AG10803 (cell line): ENCODE measurements at regions not wholly inside any gene's neighbourhood (a gene's known extent, or its start where the extent isn't known, plus 50 kb on each side); places are given as distances from the start of the nearest gene placed in this dataset.
A peak's percentile ranks its signal among the peaks of the same experiment; 100 is the strongest.

ENCODE experiments used
- DNase-seq: peaks from one replicate; pipeline ENCODE4 v3.0.0; 2010; ENCODE audit warnings: low read depth
- H3K4me3 ChIP-seq: 2 replicates; pipeline ENCODE4 v1.5.1; 2011; ENCODE audit warnings: mild to moderate bottlenecking, low read length, control low read depth
- TF ChIP-seq, protein P1 (sequence below): conservative IDR thresholded peaks from 2 replicates; pipeline ENCODE4 v1.5.1; 2011; ENCODE audit warnings: mild to moderate bottlenecking, low read length, control low read depth, inconsistent platforms

DNA sequence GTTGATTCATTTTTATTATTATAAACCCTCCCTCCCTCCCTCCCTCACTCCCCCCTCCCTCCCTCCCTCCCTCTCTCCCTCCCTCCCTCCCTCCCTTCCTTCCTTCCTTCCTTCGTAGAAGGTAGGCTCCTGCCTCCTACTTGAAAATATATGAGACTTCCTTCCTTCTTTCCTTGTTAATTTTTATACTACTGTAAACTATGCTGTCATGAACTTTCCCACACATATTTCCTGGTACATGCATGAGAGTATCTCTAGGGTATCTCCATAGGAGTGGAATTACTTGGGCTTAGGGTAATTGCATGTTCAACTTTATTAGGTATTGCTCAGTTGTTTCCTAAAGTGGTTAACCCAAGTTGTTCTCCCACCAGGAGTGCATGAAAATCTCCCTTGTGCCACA lies 330.6 kb downstream of the KCNRG start:
- no peak for DNase-seq
- no peak overlapping the region for H3K4me3 ChIP-seq

DNA sequence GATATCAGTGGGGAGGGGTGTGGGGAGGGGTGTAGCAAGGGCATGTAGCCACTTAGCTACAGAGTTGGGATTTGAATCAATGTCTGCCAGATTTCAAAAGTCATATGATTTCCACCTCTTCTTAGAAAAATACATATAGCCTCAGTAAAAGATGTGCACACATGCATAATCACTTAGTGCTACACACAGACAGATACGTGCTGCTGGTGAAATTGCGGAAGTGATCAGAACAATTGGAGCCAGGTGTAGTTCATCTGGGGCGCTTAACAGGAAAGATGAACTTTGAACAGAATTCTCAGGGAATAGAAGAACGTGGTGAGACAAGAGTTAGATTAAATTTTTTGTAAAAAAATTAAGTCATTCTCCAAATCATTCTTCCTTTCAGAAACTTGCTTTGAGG lies 333.1 kb downstream of the KCNRG start:
- no peak for DNase-seq
- H3K4me3 ChIP-seq, result no peak overlapping the region
- TF ChIP-seq, protein P1, sequence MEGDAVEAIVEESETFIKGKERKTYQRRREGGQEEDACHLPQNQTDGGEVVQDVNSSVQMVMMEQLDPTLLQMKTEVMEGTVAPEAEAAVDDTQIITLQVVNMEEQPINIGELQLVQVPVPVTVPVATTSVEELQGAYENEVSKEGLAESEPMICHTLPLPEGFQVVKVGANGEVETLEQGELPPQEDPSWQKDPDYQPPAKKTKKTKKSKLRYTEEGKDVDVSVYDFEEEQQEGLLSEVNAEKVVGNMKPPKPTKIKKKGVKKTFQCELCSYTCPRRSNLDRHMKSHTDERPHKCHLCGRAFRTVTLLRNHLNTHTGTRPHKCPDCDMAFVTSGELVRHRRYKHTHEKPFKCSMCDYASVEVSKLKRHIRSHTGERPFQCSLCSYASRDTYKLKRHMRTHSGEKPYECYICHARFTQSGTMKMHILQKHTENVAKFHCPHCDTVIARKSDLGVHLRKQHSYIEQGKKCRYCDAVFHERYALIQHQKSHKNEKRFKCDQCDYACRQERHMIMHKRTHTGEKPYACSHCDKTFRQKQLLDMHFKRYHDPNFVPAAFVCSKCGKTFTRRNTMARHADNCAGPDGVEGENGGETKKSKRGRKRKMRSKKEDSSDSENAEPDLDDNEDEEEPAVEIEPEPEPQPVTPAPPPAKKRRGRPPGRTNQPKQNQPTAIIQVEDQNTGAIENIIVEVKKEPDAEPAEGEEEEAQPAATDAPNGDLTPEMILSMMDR, result no peak

More for the DNA sequence above, 330.6 kb downstream of the KCNRG start:
- TF ChIP-seq, protein P1, result no peak

DNA sequence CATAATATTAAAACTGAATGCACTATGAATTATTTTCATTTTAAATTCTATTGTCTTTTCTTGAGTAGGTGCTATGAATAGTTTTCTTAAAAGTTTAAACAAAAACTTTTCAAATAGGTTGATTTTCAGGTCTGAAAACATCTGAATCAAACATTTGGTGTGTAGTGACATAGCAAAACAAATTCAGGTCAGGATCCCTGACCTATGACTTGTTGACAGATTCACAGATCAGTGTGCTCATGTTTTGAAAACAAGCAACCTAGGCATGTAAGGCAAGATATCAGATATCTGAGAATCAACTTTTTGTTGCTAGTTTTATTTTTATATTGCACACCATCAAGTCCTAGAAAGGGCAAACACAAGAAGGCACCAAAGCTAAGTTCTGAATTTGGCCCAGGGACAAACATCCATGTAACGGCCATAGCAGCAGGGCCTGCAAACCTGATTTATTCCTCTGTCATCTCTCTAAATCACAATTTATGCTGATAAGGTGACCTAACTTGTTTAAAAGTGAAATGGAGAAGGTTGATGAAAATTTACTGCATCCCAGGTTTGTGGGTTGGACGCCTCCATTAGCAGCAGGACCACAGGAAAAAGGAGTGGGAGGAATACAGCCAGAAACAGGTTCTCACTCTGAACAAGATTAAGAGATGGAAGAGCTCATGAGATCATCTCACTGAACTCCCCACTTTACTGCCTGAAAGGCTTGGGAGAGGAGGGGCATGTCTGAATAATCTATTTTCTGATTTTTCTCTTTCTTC lies 337.7 kb downstream of the KCNRG start:
- DNase-seq, result no peak
- TF ChIP-seq, protein P1, result no peak
- no peak overlapping the region for H3K4me3 ChIP-seq

DNA sequence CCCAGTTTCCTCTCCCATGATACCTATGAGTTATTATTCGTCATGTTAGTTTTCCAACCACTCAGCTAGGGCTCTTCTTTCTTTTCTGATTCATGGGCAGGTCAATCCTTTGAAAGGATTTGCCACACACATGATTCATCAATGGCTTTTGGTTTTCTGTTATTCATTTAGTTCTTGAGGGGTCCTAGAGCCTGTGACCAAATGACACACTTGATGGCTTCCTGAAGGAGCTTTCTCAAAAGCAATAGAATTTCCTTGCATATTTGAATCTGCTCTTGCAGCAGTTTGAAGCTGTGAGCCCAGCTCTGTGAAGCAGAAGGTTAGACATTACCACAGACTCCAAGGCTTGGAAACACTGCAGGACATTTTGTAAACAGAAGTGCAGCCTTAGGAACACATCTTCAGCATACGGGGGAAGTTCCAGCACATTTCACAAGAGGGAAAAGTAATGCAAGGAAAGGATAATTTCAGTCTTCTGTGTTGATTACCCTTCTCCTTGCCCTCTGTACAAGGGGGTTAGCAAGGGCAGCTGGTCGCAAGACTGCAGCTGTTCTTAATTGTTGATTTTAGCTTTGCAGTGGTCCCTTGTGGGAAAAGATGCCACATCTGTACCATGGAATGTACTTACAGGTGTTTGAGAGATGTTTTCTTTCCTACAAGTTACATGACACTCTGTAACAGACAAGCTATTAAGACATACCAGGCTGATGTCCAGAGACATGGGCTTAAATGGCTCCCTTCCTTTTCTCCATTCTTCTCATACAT lies 338.6 kb downstream of the KCNRG start:
- TF ChIP-seq, protein P1, result no peak
- peak; percentile 61 for DNase-seq
- H3K4me3 ChIP-seq, result no peak overlapping the region

DNA sequence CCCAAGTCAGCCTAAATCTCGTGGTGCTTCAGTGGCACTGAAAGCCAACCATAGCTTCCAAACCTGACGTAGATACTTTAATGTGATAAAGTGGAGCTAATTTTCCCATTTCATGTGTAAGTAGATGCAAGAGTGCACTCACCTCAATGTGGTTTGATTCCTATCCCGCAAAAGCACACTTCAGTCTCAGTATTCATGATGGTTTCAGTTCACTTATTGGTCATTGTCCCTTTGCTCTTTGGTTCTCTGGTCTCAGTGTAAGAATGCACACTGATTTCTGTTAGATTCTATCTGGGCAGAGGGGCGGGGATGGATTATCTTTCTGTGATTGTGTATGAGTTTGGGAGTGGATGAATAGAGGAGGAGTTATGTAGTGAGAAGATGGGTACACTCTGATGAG lies 340.6 kb downstream of the KCNRG start:
- H3K4me3 ChIP-seq, result no peak overlapping the region
- TF ChIP-seq, protein P1, result no peak
- DNase-seq, result no peak

DNA sequence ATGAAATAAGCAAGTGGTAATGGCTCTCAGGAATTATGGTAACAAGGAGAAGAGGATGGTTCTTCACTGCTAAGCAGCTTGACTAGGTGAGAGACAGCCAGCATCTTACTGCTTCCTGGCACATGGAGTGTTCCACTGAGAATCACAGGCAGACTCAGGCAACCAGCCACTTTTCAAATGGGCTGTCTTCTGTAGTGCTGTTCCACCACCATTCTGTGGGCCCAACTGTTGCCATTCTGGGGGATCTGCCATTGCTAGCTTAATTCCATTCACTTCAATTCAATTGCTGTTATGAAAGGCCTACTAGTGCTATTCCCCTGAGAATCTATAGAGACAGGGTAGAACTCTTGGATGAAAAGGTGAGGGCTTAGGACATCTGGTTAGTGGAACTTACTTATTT lies 341.9 kb downstream of the KCNRG start:
- DNase-seq, result no peak
- H3K4me3 ChIP-seq, result no peak overlapping the region
- TF ChIP-seq, protein P1, result no peak
